ENCODE measurements at regions not wholly inside any gene's neighbourhood (a gene's known extent, or its start where the extent isn't known, plus 50 kb on each side); places are given as distances from the start of the nearest gene placed in this dataset.

GRCh38 chr3:78529601-78530000 is 1238.2 kb downstream of the ROBO1 start:
- TF ChIP-seq, protein P1, sequence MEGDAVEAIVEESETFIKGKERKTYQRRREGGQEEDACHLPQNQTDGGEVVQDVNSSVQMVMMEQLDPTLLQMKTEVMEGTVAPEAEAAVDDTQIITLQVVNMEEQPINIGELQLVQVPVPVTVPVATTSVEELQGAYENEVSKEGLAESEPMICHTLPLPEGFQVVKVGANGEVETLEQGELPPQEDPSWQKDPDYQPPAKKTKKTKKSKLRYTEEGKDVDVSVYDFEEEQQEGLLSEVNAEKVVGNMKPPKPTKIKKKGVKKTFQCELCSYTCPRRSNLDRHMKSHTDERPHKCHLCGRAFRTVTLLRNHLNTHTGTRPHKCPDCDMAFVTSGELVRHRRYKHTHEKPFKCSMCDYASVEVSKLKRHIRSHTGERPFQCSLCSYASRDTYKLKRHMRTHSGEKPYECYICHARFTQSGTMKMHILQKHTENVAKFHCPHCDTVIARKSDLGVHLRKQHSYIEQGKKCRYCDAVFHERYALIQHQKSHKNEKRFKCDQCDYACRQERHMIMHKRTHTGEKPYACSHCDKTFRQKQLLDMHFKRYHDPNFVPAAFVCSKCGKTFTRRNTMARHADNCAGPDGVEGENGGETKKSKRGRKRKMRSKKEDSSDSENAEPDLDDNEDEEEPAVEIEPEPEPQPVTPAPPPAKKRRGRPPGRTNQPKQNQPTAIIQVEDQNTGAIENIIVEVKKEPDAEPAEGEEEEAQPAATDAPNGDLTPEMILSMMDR (conservative IDR thresholded peaks at IDR 0.05; ENCODE audit: low read length): no peak
- TF ChIP-seq EZH2phosphoT487 (IDR thresholded peaks at IDR 0.05; ENCODE audit: borderline replicate concordance): no peak
